Breast epithelium (tissue), 4 donors: ENCODE measurements at regions not wholly inside any gene's neighbourhood (a gene's known extent, or its start where the extent isn't known, plus 50 kb on each side); places are given as distances from the start of the nearest gene placed in this dataset.

Experiments used
- DNase-seq, 2 donors: peaks; one replicate each; pipeline ENCODE4 v3.0.0-alpha.2; 2019; ENCODE audit warnings: low spot score in 2 of 2
- H3K27ac ChIP-seq, 2 donors: fragments of 200-600 bp; sonication (generic) in 1 of 2; one replicate each; pipeline ENCODE4 v1.5.1; 2016 to 2019; ENCODE audit warnings: mild to moderate bottlenecking in 1 of 2
- H3K27me3 ChIP-seq, 2 donors: fragments of 200-600 bp; sonication (generic) in 1 of 2; one replicate each; pipeline versions ENCODE4 v1.5.1 to v1.6.0; 2017 to 2019; ENCODE audit warnings: control low read depth in 1 of 2, mild to moderate bottlenecking in 1 of 2
- H3K36me3 ChIP-seq: fragments of 200-600 bp; one replicate; pipeline ENCODE4 v1.5.1; 2019
- H3K4me1 ChIP-seq, 2 donors: fragments of 200-600 bp; sonication (generic); one replicate each; pipeline ENCODE4 v1.5.1; 2016 to 2019; ENCODE audit warnings: control low read depth in 1 of 2
- H3K4me3 ChIP-seq, 3 donors: fragments of 200-600 bp; sonication (generic); 1 replicate in 2 of 3; 2 replicates in 1 of 3; pipeline ENCODE4 v1.5.1; 2016 to 2019; ENCODE audit warnings: mild to moderate bottlenecking in 3 of 3, moderate library complexity in 2 of 3
- H3K9me3 ChIP-seq, 2 donors: fragments of 200-600 bp; sonication (generic) in 1 of 2; one replicate each; pipeline ENCODE4 v1.5.1; 2016 to 2019; ENCODE audit warnings: control low read depth in 1 of 2
- POLR2A ChIP-seq: fragments of 450-650 bp; IDR thresholded peaks from one replicate; pipeline ENCODE4 v1.6.1; 2016; ENCODE audit warnings: antibody characterized with exemption, mild to moderate bottlenecking, moderate library complexity
- POLR2AphosphoS5 ChIP-seq, 3 donors: sonication (generic); formaldehyde crosslinking; IDR thresholded peaks; one replicate each; pipeline ENCODE4 v1.6.1; 2017; ENCODE audit warnings: antibody characterized with exemption in 3 of 3
- intact Hi-C: fragments of 100-400 bp; cut with DNase I; formaldehyde crosslinking; loops from one replicate; pipeline ENCODE4 v1.15.1; 2023; ENCODE audit warnings: low total_unique reads
- TF ChIP-seq, protein P1 (sequence below), 3 donors: fragments of 450-650 bp; IDR thresholded peaks; one replicate each; pipeline ENCODE4 v1.5.1; 2016 to 2017; ENCODE audit warnings: antibody characterized with exemption in 3 of 3, mild to moderate bottlenecking in 3 of 3, moderate library complexity in 3 of 3

DNA sequence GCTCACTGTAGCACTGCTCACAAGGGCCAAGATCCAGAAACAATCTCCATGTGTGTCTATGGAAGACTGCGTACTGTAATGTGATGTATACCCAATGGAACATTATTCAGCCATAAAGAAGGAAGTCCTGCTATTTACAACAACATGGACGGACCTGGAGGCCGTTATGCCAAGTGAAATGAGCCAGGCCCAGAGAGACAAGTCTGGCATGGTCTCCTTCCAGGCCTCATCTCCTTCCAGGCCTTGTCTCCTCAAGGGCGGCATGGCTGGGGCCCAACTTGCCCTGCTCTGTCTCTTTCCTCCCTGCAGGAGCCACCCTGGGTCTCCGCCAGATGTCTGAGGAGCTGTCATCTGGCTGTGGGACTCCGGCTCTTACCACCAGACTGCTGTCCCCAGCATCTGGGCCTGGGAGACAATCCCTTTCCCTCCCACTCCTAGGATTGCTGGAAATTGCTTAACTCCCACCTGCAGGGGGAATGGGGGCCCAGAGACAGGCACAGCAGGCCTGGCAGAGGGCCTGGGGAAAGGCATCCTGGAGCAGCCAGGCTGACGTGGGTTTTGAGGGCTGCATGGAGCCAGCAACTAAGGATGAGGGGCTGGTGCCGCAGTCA, 1326.6 kb downstream of the TBC1D22A start:
- DNase-seq, result peak in 1 of 2 donors; percentile 39
- TF ChIP-seq, protein P1, sequence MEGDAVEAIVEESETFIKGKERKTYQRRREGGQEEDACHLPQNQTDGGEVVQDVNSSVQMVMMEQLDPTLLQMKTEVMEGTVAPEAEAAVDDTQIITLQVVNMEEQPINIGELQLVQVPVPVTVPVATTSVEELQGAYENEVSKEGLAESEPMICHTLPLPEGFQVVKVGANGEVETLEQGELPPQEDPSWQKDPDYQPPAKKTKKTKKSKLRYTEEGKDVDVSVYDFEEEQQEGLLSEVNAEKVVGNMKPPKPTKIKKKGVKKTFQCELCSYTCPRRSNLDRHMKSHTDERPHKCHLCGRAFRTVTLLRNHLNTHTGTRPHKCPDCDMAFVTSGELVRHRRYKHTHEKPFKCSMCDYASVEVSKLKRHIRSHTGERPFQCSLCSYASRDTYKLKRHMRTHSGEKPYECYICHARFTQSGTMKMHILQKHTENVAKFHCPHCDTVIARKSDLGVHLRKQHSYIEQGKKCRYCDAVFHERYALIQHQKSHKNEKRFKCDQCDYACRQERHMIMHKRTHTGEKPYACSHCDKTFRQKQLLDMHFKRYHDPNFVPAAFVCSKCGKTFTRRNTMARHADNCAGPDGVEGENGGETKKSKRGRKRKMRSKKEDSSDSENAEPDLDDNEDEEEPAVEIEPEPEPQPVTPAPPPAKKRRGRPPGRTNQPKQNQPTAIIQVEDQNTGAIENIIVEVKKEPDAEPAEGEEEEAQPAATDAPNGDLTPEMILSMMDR (IDR thresholded peaks at IDR 0.05), result no peak
- no peak for TF ChIP-seq POLR2A
- TF ChIP-seq POLR2AphosphoS5 (IDR thresholded peaks at IDR 0.05), result no peak

DNA sequence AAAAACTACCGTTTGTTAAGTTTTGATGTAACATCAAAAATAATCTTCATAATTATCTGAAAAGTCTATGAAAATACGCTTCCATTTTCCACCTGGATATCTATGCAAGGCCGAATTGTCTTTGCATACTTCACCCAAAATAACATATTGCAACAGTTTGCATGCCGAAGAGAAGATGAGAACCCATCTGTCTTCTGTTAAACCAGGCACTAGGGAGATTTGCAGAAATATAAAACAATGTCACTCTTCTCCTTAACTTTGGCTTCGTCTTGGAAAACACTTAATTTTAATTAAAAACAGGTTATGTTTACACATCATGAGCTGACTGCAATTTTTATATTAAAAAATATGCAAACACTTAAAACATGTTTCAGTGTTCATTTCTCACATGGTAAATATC, 1325.8 kb downstream of the TBC1D22A start:
- TF ChIP-seq POLR2AphosphoS5 (IDR thresholded peaks at IDR 0.05), result no peak
- TF ChIP-seq POLR2A, result no peak
- TF ChIP-seq, protein P1 (IDR thresholded peaks at IDR 0.05), result no peak
- Histone ChIP-seq H3K9me3 (no peaks in the 10 kb centered on the region), H3K27ac (no peak overlapping the region), H3K36me3 (no peaks in the 10 kb centered on the region), H3K27me3 (peaks cover 0 to 24% of the 10 kb centered on the region in 2 donors), H3K4me3 (no peak overlapping the region), H3K4me1 (peaks cover 0 to 7% of the 10 kb centered on the region in 2 donors)
- no peak for DNase-seq
- intact Hi-C loops, result no loop called here

More for the DNA sequence above, 1326.6 kb downstream of the TBC1D22A start:
- Histone ChIP-seq H3K36me3 (no peaks in the 10 kb centered on the region), H3K4me1 (peaks cover 0 to 7% of the 10 kb centered on the region in 2 donors), H3K27ac (peak overlapping the region in 1 of 2 donors; percentile 76), H3K4me3 (no peak overlapping the region), H3K27me3 (peaks cover 0 to 16% of the 10 kb centered on the region in 2 donors), H3K9me3 (no peaks in the 10 kb centered on the region)
- intact Hi-C loops, result no loop called here

DNA sequence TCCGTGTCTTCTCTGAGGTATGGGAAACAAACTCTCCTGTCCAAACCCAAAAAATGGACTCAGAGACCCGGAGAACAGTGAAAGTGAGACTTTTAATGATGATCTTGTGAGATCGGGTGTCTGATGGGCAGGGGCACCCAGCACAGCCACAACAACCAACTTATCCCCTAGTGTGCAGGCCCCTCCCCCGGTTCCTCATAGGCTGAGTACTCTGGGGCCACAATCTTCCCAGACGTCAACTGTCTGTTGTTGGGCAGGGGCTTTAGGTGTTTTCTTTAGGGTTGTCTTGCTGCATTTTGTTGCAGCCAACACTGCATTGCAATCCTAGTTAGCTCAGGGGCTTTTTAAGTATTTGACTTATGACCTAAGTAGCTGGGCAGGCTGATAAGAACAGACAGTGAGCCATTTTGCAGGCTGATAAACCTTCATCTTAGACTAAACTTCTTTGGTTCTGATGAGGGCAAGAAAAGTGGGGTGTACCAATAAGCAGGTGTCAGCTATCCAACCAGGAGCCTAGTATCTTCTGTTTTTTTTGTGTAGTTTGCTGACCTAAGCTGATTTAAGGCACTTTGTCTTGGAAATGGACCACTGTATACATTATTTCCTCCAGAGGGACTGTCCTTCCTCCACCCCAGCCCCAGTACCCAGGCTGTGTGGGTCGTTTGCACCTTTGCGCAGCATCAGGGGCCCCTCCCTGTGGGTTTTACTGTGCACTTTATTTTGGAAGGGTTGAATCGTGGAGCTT, 1323.6 kb downstream of the TBC1D22A start:
- no peak for DNase-seq
- intact Hi-C loops, result no loop called here
- H3K4me3 ChIP-seq, result no peak overlapping the region
- H3K4me1 ChIP-seq, result peaks cover 0 to 7% of the 10 kb centered on the region in 2 donors
- H3K27ac ChIP-seq, result no peak overlapping the region
- no peaks in the 10 kb centered on the region for H3K9me3 ChIP-seq
- peaks cover 0 to 36% of the 10 kb centered on the region in 2 donors for H3K27me3 ChIP-seq
- TF ChIP-seq POLR2AphosphoS5 (IDR thresholded peaks at IDR 0.05) (no peak), POLR2A (no peak)
- TF ChIP-seq, protein P1 (IDR thresholded peaks at IDR 0.05), result no peak
- no peaks in the 10 kb centered on the region for H3K36me3 ChIP-seq

DNA sequence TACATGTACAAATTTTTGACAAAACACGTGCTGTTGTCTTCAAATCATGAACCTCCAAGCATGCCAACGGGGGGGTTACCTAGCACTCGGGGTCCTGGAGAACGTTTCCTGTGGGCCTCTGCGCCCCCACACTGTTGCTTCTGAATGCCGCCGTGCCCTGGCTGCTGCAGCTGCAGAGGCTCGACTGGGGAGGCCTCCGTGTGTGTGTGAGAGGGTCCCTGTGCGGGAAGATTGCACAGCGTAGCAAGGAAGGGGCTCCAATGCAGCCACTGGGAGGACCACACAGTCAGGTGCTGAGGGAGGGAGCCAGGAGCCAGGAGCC, 1322.2 kb downstream of the TBC1D22A start:
- intact Hi-C loops, result no loop called here
- Histone ChIP-seq H3K27me3 (peaks cover 0 to 36% of the 10 kb centered on the region in 2 donors), H3K36me3 (no peaks in the 10 kb centered on the region), H3K27ac (no peak overlapping the region), H3K9me3 (no peaks in the 10 kb centered on the region), H3K4me1 (no peaks in the 10 kb centered on the region), H3K4me3 (no peak overlapping the region)
- TF ChIP-seq POLR2A (no peak), POLR2AphosphoS5 (IDR thresholded peaks at IDR 0.05) (no peak)
- TF ChIP-seq, protein P1 (IDR thresholded peaks at IDR 0.05), result no peak
- DNase-seq, result no peak

DNA sequence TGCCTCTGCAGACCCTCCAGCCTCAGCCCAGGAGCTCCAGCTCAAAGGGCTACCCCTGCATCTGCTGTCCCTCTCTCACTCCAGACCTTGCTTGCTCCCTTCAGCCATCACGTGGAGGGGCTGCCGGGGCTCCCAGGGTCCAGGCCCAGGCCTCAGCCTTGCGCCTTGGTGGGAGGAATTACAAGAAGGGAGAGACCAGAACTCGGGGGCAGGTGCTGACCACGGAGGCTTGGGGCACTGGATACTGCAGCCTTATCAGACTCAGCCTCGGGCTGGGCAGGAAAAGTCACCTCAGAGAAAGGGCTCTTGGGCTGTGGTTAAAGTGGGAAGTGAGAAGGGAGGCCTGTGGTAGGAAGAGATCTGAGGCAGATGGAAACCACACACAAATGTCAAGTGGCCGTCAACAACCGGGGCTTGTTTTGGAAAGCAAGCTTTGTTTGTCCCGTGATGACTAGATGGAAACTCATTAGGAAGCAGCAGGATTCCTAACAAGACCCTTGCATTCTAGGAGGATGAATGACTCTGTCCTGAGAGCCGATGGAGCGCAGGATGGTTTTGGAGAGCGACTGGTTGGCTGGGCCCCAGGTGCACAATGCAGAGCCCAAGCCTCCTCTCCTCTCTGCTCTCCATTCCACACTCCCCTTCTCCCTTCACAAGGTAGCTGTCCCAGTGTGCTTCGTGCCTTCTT, 1321.7 kb downstream of the TBC1D22A start:
- DNase-seq, result no peak
- no peak for TF ChIP-seq POLR2AphosphoS5 (IDR thresholded peaks at IDR 0.05)
- no peak for TF ChIP-seq POLR2A
- TF ChIP-seq, protein P1 (IDR thresholded peaks at IDR 0.05), result no peak
- Histone ChIP-seq H3K36me3 (no peaks in the 10 kb centered on the region), H3K4me3 (no peak overlapping the region), H3K9me3 (no peaks in the 10 kb centered on the region), H3K4me1 (no peaks in the 10 kb centered on the region), H3K27ac (no peak overlapping the region), H3K27me3 (peaks cover 0 to 36% of the 10 kb centered on the region in 2 donors)
- intact Hi-C loops, result no loop called here
